ENCODE measurements at regions not wholly inside any gene's neighbourhood (a gene's known extent, or its start where the extent isn't known, plus 50 kb on each side); places are given as distances from the start of the nearest gene placed in this dataset.

GRCh38 chr4:177696438-177696966, 254.3 kb upstream of the AGA start:
- Histone ChIP-seq H2AK5ac (ENCODE audit: low read length) (no peak overlapping the region), H4K5ac (ENCODE audit: low read length) (no peak overlapping the region), H2BK5ac (ENCODE audit: low read length) (no peak overlapping the region), H3K79me1 (ENCODE audit: low read length) (no peaks in the 10 kb centered on the region), H4K8ac (ENCODE audit: low read depth, low read length) (no peak overlapping the region), H3K4me2 (ENCODE audit: low read length) (no peak overlapping the region), H3K18ac (ENCODE audit: low read length) (no peak overlapping the region), H3K27me3 (ENCODE audit: insufficient read depth, low read length, poor library complexity) (no peaks in the 10 kb centered on the region), H3K36me3 (ENCODE audit: control insufficient read depth, insufficient read depth, low read length) (no peaks in the 10 kb centered on the region), H2BK15ac (replicated peaks; ENCODE audit: low read depth) (no peak overlapping the region), H3K56ac (ENCODE audit: low read length) (no peak overlapping the region), H3K79me2 (ENCODE audit: control insufficient read depth, insufficient read depth, low read length) (no peaks in the 10 kb centered on the region), H3K9ac (ENCODE audit: low read length) (no peak overlapping the region), H2BK120ac (ENCODE audit: low read depth, low read length) (no peak overlapping the region), H3K4me3 (ENCODE audit: low read length) (no peak overlapping the region), H3K27ac (ENCODE audit: low read depth, low read length) (no peak overlapping the region), H3K4ac (ENCODE audit: low read depth, low read length) (no peak overlapping the region), H3K4me1 (ENCODE audit: control insufficient read depth, low read depth, low read length) (no peaks in the 10 kb centered on the region), H3K23ac (ENCODE audit: low read length) (no peak overlapping the region)
- WGBS (ENCODE audit: extremely low coverage, insufficient coverage, low lambda C conversion rate) = no CpG with 5 or more reads among the region's 8 CpGs
- peak; percentile 33 for DNase-seq

GRCh38 chr4:177699365-177700213, 257.4 kb upstream of the AGA start:
- H2BK120ac ChIP-seq (ENCODE audit: low read depth, low read length) = no peak overlapping the region

GRCh38 chr4:177706916-177707315, 264.7 kb upstream of the AGA start:
- H3K18ac ChIP-seq (ENCODE audit: low read length) = no peak overlapping the region
- H3K4me1 ChIP-seq (ENCODE audit: control insufficient read depth, low read depth, low read length) = no peaks in the 10 kb centered on the region
- no peak overlapping the region for H3K4me2 ChIP-seq (ENCODE audit: low read length)
- H3K79me1 ChIP-seq (ENCODE audit: low read length) = no peaks in the 10 kb centered on the region
- H3K27ac ChIP-seq (ENCODE audit: low read depth, low read length) = no peak overlapping the region
- no peak overlapping the region for H3K4ac ChIP-seq (ENCODE audit: low read depth, low read length)
- no CpG with 5 or more reads among the region's 2 CpGs for WGBS (ENCODE audit: extremely low coverage, insufficient coverage, low lambda C conversion rate)
- H3K36me3 ChIP-seq (ENCODE audit: control insufficient read depth, insufficient read depth, low read length) = no peaks in the 10 kb centered on the region
- H3K4me3 ChIP-seq (ENCODE audit: low read length) = no peak overlapping the region
- no peak overlapping the region for H4K8ac ChIP-seq (ENCODE audit: low read depth, low read length)
- no peak overlapping the region for H2BK15ac ChIP-seq (replicated peaks; ENCODE audit: low read depth)
- no peak overlapping the region for H2BK120ac ChIP-seq (ENCODE audit: low read depth, low read length)
- no peaks in the 10 kb centered on the region for H3K79me2 ChIP-seq (ENCODE audit: control insufficient read depth, insufficient read depth, low read length)
- no peak overlapping the region for H4K5ac ChIP-seq (ENCODE audit: low read length)
- no peak overlapping the region for H2BK5ac ChIP-seq (ENCODE audit: low read length)
- H2AK5ac ChIP-seq (ENCODE audit: low read length) = no peak overlapping the region
- H3K56ac ChIP-seq (ENCODE audit: low read length) = no peak overlapping the region
- no peak for DNase-seq
- H3K27me3 ChIP-seq (ENCODE audit: insufficient read depth, low read length, poor library complexity) = no peaks in the 10 kb centered on the region
- H3K23ac ChIP-seq (ENCODE audit: low read length) = no peak overlapping the region
- no peak overlapping the region for H3K9ac ChIP-seq (ENCODE audit: low read length)

More at GRCh38 chr4:177699365-177700213, 257.4 kb upstream of the AGA start:
- H3K79me1 ChIP-seq (ENCODE audit: low read length) = no peaks in the 10 kb centered on the region
- no peak for DNase-seq
- no peaks in the 10 kb centered on the region for H3K27me3 ChIP-seq (ENCODE audit: insufficient read depth, low read length, poor library complexity)
- H3K4me2 ChIP-seq (ENCODE audit: low read length) = no peak overlapping the region
- whole genome bisulfite sequencing (ENCODE audit: extremely low coverage, insufficient coverage, low lambda C conversion rate) = no CpG with 5 or more reads among the region's 5 CpGs
- no peak overlapping the region for H3K56ac ChIP-seq (ENCODE audit: low read length)
- no peak overlapping the region for H4K8ac ChIP-seq (ENCODE audit: low read depth, low read length)
- H3K36me3 ChIP-seq (ENCODE audit: control insufficient read depth, insufficient read depth, low read length) = no peaks in the 10 kb centered on the region
- no peak overlapping the region for H3K4ac ChIP-seq (ENCODE audit: low read depth, low read length)
- H3K27ac ChIP-seq (ENCODE audit: low read depth, low read length) = no peak overlapping the region
- no peaks in the 10 kb centered on the region for H3K79me2 ChIP-seq (ENCODE audit: control insufficient read depth, insufficient read depth, low read length)
- no peak overlapping the region for H2BK5ac ChIP-seq (ENCODE audit: low read length)
- no peak overlapping the region for H3K9ac ChIP-seq (ENCODE audit: low read length)
- no peaks in the 10 kb centered on the region for H3K4me1 ChIP-seq (ENCODE audit: control insufficient read depth, low read depth, low read length)
- H2BK15ac ChIP-seq (replicated peaks; ENCODE audit: low read depth) = no peak overlapping the region
- H3K4me3 ChIP-seq (ENCODE audit: low read length) = no peak overlapping the region
- no peak overlapping the region for H3K18ac ChIP-seq (ENCODE audit: low read length)
- no peak overlapping the region for H3K23ac ChIP-seq (ENCODE audit: low read length)
- no peak overlapping the region for H4K5ac ChIP-seq (ENCODE audit: low read length)
- no peak overlapping the region for H2AK5ac ChIP-seq (ENCODE audit: low read length)

GRCh38 chr4:177713454-177713853, 271.2 kb upstream of the AGA start:
- Histone ChIP-seq H3K27me3 (ENCODE audit: insufficient read depth, low read length, poor library complexity) (no peaks in the 10 kb centered on the region), H3K56ac (ENCODE audit: low read length) (no peak overlapping the region), H3K4ac (ENCODE audit: low read depth, low read length) (no peak overlapping the region), H3K9ac (ENCODE audit: low read length) (no peak overlapping the region), H3K36me3 (ENCODE audit: control insufficient read depth, insufficient read depth, low read length) (no peaks in the 10 kb centered on the region), H3K4me1 (ENCODE audit: control insufficient read depth, low read depth, low read length) (no peaks in the 10 kb centered on the region), H3K27ac (ENCODE audit: low read depth, low read length) (no peak overlapping the region), H4K8ac (ENCODE audit: low read depth, low read length) (no peak overlapping the region), H2BK120ac (ENCODE audit: low read depth, low read length) (no peak overlapping the region), H2AK5ac (ENCODE audit: low read length) (no peak overlapping the region), H3K23ac (ENCODE audit: low read length) (no peak overlapping the region), H3K79me2 (ENCODE audit: control insufficient read depth, insufficient read depth, low read length) (no peaks in the 10 kb centered on the region), H2BK15ac (replicated peaks; ENCODE audit: low read depth) (no peak overlapping the region), H4K5ac (ENCODE audit: low read length) (no peak overlapping the region), H3K18ac (ENCODE audit: low read length) (no peak overlapping the region), H3K79me1 (ENCODE audit: low read length) (no peaks in the 10 kb centered on the region), H3K4me3 (ENCODE audit: low read length) (no peak overlapping the region), H3K4me2 (ENCODE audit: low read length) (no peak overlapping the region), H2BK5ac (ENCODE audit: low read length) (no peak overlapping the region)
- DNase-seq = no peak
- WGBS (ENCODE audit: extremely low coverage, insufficient coverage, low lambda C conversion rate) = 100% methylated on average over 1 of the region's 3 CpGs

- no peak overlapping the region for H3K56ac ChIP-seq (ENCODE audit: low read length)
- no peak overlapping the region for H4K5ac ChIP-seq (ENCODE audit: low read length)
- no peak overlapping the region for H3K27ac ChIP-seq (ENCODE audit: low read depth, low read length)
- H3K79me1 ChIP-seq (ENCODE audit: low read length) = no peaks in the 10 kb centered on the region
- H2BK5ac ChIP-seq (ENCODE audit: low read length) = no peak overlapping the region
- no peaks in the 10 kb centered on the region for H3K79me2 ChIP-seq (ENCODE audit: control insufficient read depth, insufficient read depth, low read length)
- DNase-seq = no peak
- no peaks in the 10 kb centered on the region for H3K36me3 ChIP-seq (ENCODE audit: control insufficient read depth, insufficient read depth, low read length)
- no peak overlapping the region for H2BK15ac ChIP-seq (replicated peaks; ENCODE audit: low read depth)
- H3K23ac ChIP-seq (ENCODE audit: low read length) = no peak overlapping the region
- H2BK120ac ChIP-seq (ENCODE audit: low read depth, low read length) = no peak overlapping the region
- H3K9ac ChIP-seq (ENCODE audit: low read length) = no peak overlapping the region
- no peak overlapping the region for H3K18ac ChIP-seq (ENCODE audit: low read length)
- H3K4me3 ChIP-seq (ENCODE audit: low read length) = no peak overlapping the region
- H3K27me3 ChIP-seq (ENCODE audit: insufficient read depth, low read length, poor library complexity) = no peaks in the 10 kb centered on the region
- no peak overlapping the region for H3K4ac ChIP-seq (ENCODE audit: low read depth, low read length)
- no peak overlapping the region for H4K8ac ChIP-seq (ENCODE audit: low read depth, low read length)
- no peak overlapping the region for H3K4me2 ChIP-seq (ENCODE audit: low read length)
- WGBS (ENCODE audit: extremely low coverage, insufficient coverage, low lambda C conversion rate) = no CpG with 5 or more reads among the region's 1 CpG
- H2AK5ac ChIP-seq (ENCODE audit: low read length) = no peak overlapping the region
- no peaks in the 10 kb centered on the region for H3K4me1 ChIP-seq (ENCODE audit: control insufficient read depth, low read depth, low read length)
These were observed 275.2 kb upstream of the AGA start for GRCh38 chr4:177717407-177717806.

All from mesendoderm (in vitro differentiated cells).